OCI-LY3 (cell line): ENCODE measurements at regions not wholly inside any gene's neighbourhood (a gene's known extent, or its start where the extent isn't known, plus 50 kb on each side); places are given as distances from the start of the nearest gene placed in this dataset.

Experiments
- EZH2phosphoT487 ChIP-seq: fragments of 200-600 bp; shearing (Covaris generic); IDR thresholded peaks from 2 replicates; pipeline ENCODE4 v1.6.1; 2018; ENCODE audit warnings: antibody characterized with exemption, mixed run types, low read depth
- TF ChIP-seq, protein P1 (sequence below): fragments of 200-600, 300-600 bp; sonication (generic); IDR thresholded peaks from 2 replicates; pipeline ENCODE4 v1.5.1; 2014; ENCODE audit warnings: antibody characterized with exemption, low read length, low read depth

DNA sequence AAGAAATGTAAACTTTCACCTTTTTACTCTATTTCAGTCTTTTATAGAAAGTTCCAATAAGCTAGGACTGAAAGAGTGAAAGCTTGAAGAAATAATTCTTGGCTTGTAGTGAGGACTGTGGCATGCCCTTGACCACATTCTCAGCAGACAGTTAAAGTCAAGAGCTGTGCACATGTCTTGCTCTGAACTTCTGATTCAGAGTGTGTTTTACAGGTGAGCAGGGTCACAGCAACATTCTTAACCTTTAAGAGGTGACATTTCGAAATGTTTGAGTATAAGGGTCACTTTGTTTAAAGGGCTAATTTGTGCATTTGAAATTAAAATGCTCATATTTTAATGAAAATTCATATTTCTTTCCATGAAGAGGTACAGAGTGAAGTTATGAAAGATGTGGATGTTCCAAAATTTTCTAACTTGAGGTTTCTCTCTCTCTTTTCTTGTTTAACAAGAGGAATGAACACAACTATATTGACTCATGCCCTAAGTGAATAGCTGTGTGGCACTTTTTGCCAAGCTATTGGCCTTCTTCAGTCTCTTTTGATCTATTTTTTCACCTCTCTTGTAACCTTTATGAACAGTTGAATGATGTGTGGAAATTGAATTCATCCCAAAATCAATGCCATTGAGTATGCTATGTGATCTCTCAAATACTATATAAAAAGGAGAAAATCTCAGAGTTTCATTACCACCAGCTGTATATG lies 918.1 kb downstream of the ADGRL2 start:
- TF ChIP-seq, protein P1, sequence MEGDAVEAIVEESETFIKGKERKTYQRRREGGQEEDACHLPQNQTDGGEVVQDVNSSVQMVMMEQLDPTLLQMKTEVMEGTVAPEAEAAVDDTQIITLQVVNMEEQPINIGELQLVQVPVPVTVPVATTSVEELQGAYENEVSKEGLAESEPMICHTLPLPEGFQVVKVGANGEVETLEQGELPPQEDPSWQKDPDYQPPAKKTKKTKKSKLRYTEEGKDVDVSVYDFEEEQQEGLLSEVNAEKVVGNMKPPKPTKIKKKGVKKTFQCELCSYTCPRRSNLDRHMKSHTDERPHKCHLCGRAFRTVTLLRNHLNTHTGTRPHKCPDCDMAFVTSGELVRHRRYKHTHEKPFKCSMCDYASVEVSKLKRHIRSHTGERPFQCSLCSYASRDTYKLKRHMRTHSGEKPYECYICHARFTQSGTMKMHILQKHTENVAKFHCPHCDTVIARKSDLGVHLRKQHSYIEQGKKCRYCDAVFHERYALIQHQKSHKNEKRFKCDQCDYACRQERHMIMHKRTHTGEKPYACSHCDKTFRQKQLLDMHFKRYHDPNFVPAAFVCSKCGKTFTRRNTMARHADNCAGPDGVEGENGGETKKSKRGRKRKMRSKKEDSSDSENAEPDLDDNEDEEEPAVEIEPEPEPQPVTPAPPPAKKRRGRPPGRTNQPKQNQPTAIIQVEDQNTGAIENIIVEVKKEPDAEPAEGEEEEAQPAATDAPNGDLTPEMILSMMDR, result no peak
- no peak for TF ChIP-seq EZH2phosphoT487
